ENCODE measurements at regions not wholly inside any gene's neighbourhood (a gene's known extent, or its start where the extent isn't known, plus 50 kb on each side); places are given as distances from the start of the nearest gene placed in this dataset.

GRCh38 chr1:30509670-30510069 lies 213.7 kb downstream of the MATN1 start:
- TF ChIP-seq POLR2A (IDR thresholded peaks at IDR 0.05; ENCODE audit: low read length) (no peak), GATA1 (IDR thresholded peaks at IDR 0.05; ENCODE audit: low read depth, low read length) (no peak)
- DNase-seq = no peak

GRCh38 chr1:30508611-30509010 lies 214.8 kb downstream of the MATN1 start:
- no peak for TF ChIP-seq GATA1 (IDR thresholded peaks at IDR 0.05; ENCODE audit: low read depth, low read length)
- TF ChIP-seq POLR2A (IDR thresholded peaks at IDR 0.05; ENCODE audit: low read length) = no peak
- no peak for DNase-seq

- TF ChIP-seq POLR2A (IDR thresholded peaks at IDR 0.05; ENCODE audit: low read length) = no peak
- no peak for TF ChIP-seq GATA1 (IDR thresholded peaks at IDR 0.05; ENCODE audit: low read depth, low read length)
- DNase-seq = no peak
Observed at GRCh38 chr1:30508175-30508448, 215.3 kb downstream of the MATN1 start.

- no peak for DNase-seq
- TF ChIP-seq POLR2A (IDR thresholded peaks at IDR 0.05; ENCODE audit: low read length) (no peak), GATA1 (IDR thresholded peaks at IDR 0.05; ENCODE audit: low read depth, low read length) (no peak)
Observed at GRCh38 chr1:30507401-30508174, 215.8 kb downstream of the MATN1 start.

GRCh38 chr1:30507016-30507312 lies 216.4 kb downstream of the MATN1 start:
- no peak for DNase-seq
- TF ChIP-seq POLR2A (IDR thresholded peaks at IDR 0.05; ENCODE audit: low read length) (no peak), GATA1 (IDR thresholded peaks at IDR 0.05; ENCODE audit: low read depth, low read length) (no peak)

GRCh38 chr1:30506291-30507015 lies 216.9 kb downstream of the MATN1 start:
- DNase-seq = no peak

GRCh38 chr1:30505853-30506252 lies 217.5 kb downstream of the MATN1 start:
- TF ChIP-seq GATA1 (IDR thresholded peaks at IDR 0.05; ENCODE audit: low read depth, low read length) (no peak), POLR2A (IDR thresholded peaks at IDR 0.05; ENCODE audit: low read length) (no peak)
- DNase-seq = no peak

More at GRCh38 chr1:30506291-30507015, 216.9 kb downstream of the MATN1 start:
- TF ChIP-seq GATA1 (IDR thresholded peaks at IDR 0.05; ENCODE audit: low read depth, low read length) (no peak), POLR2A (IDR thresholded peaks at IDR 0.05; ENCODE audit: low read length) (no peak)

- no peak for DNase-seq
- TF ChIP-seq GATA1 (IDR thresholded peaks at IDR 0.05; ENCODE audit: low read depth, low read length) (no peak), POLR2A (IDR thresholded peaks at IDR 0.05; ENCODE audit: low read length) (no peak)
Observed at GRCh38 chr1:30492451-30492850, 230.9 kb downstream of the MATN1 start.

- TF ChIP-seq GATA1 (IDR thresholded peaks at IDR 0.05; ENCODE audit: low read depth, low read length) = no peak
- no peak for TF ChIP-seq POLR2A (IDR thresholded peaks at IDR 0.05; ENCODE audit: low read length)
- DNase-seq = no peak
Observed at GRCh38 chr1:30491831-30492230, 231.6 kb downstream of the MATN1 start.

- DNase-seq = no peak
- no peak for TF ChIP-seq POLR2A (IDR thresholded peaks at IDR 0.05; ENCODE audit: low read length)
- no peak for TF ChIP-seq GATA1 (IDR thresholded peaks at IDR 0.05; ENCODE audit: low read depth, low read length)
Observed at GRCh38 chr1:30490554-30491053, 232.8 kb downstream of the MATN1 start.

- TF ChIP-seq POLR2A (IDR thresholded peaks at IDR 0.05; ENCODE audit: low read length) (no peak), GATA1 (IDR thresholded peaks at IDR 0.05; ENCODE audit: low read depth, low read length) (no peak)
- no peak for DNase-seq
Observed at GRCh38 chr1:30489737-30490389, 233.5 kb downstream of the MATN1 start.

- no peak for TF ChIP-seq POLR2A (IDR thresholded peaks at IDR 0.05; ENCODE audit: low read length)
- no peak for TF ChIP-seq GATA1 (IDR thresholded peaks at IDR 0.05; ENCODE audit: low read depth, low read length)
- no peak for DNase-seq
Observed at GRCh38 chr1:30488324-30488913, 235.0 kb downstream of the MATN1 start.

GRCh38 chr1:30487042-30487441 lies 236.3 kb downstream of the MATN1 start:
- TF ChIP-seq GATA1 (IDR thresholded peaks at IDR 0.05; ENCODE audit: low read depth, low read length) = no peak
- no peak for TF ChIP-seq POLR2A (IDR thresholded peaks at IDR 0.05; ENCODE audit: low read length)
- no peak for DNase-seq

GRCh38 chr1:30485072-30485471 lies 238.3 kb downstream of the MATN1 start:
- DNase-seq = no peak
- TF ChIP-seq GATA1 (IDR thresholded peaks at IDR 0.05; ENCODE audit: low read depth, low read length) (no peak), POLR2A (IDR thresholded peaks at IDR 0.05; ENCODE audit: low read length) (no peak)

All from erythroblast (primary cell).